Heart left ventricle (tissue), 13 donors: ENCODE measurements at regions not wholly inside any gene's neighbourhood (a gene's known extent, or its start where the extent isn't known, plus 50 kb on each side); places are given as distances from the start of the nearest gene placed in this dataset.

Experiments used
- CTCF ChIP-seq, 12 donors: fragments of 200-600 bp; sonication (generic) in 4 of 12; IDR thresholded peaks; one replicate each; pipeline versions ENCODE4 v1.5.0 to v1.8.0; 2018 to 2022; ENCODE audit warnings: antibody characterized with exemption in 12 of 12, mild to moderate bottlenecking in 5 of 12
- POLR2A ChIP-seq, 2 donors: fragments of 450-650 bp; IDR thresholded peaks; one replicate each; pipeline ENCODE4 v1.6.1; 2017; ENCODE audit warnings: antibody characterized with exemption in 2 of 2, mild to moderate bottlenecking in 2 of 2, moderate library complexity in 2 of 2
- donor health status: ischemic (EF 13 %, LVEDD 7.1; RV severe dilation, severe dysfunction).
- donor health status: DM: no; HTN: yes; CAD: no.
- donor health status: DM: no; HTN: no; CAD: no.
- donor health status: ischemic (EF 25% LVEDD 6.9; RV normal size, moderate dysfunction).
- donor health status: ischemic (EF 25% LVEDD 5.7; RV mildly dilated, moderate dysfunction).
- donor health status: ischemic (EF 35%, LVEDD 5.7; RV mildly dilated, moderate dysfunction).
- donor health status: nonischemic (EF 11% LVEDD 7.7; RV severe dilation, severe dysfunction).
- donor health status: DM: yes; HTN: yes; CAD: no.
- donor health status: PGD.
- donor health status: ischemic (EF 29% LVEDD 5.4; RV normal size, mild dysfunction).
- donor health status: nonischemic (EF 23%, LVEDD 6.1; RV moderate dilation, normal function).

- no peak for TF ChIP-seq POLR2A (IDR thresholded peaks at IDR 0.05)
- no peak for TF ChIP-seq CTCF (IDR thresholded peaks at IDR 0.05)
These were observed 326.4 kb downstream of the TGFB2 start for GRCh38 chr1:218671573-218671972.
